ENCODE measurements at regions not wholly inside any gene's neighbourhood (a gene's known extent, or its start where the extent isn't known, plus 50 kb on each side); places are given as distances from the start of the nearest gene placed in this dataset.

DNA sequence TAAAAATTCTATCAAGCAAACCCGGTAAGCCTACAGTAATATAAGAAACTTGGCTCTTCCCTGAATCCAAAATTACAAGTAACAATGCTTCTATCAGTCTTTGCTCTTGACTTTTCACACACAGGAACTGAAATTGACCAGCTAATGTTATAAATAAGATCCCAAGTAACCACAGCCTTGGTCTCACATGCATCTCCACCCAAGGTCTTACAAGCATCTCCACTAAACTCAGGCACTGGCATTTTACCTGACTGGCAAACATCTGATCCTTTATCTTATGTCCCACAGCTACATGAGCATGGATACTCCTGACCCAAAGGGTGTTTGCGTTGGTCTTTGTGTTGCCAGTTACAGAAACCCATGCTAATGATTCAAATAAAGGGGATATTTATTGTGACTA lies 302.3 kb upstream of the EPHA4 start:
- no TSS peak for BruUV-seq (replicated peaks)
- Histone ChIP-seq H3K27ac (ENCODE audit: extremely low read length, insufficient read depth, low read length) (no peak overlapping the region), H4K20me1 (ENCODE audit: insufficient read depth, low read length) (no peaks in the 10 kb centered on the region), H3K27me3 (ENCODE audit: control insufficient read depth in 1 of 2, insufficient read depth in 2 of 2, low read length in 2 of 2) (no peaks in the 10 kb centered on the region), H3K4me1 (ENCODE audit: insufficient read depth, low read length) (no peaks in the 10 kb centered on the region), H2AFZ (ENCODE audit: low read length) (no peak overlapping the region), H3K4me2 (ENCODE audit: low read depth, low read length) (no peak overlapping the region), H3K9me3 (ENCODE audit: low read length) (peaks cover 30% of the 10 kb centered on the region; the same call in 1 of the 2 replicates), H3K4me3 (replicated peaks in 1 of 3; ENCODE audit: insufficient read depth in 1 of 3, low read depth in 2 of 3, low read length in 3 of 3) (no peak overlapping the region), H3K9ac (ENCODE audit: insufficient read depth, low read depth, low read length) (no peak overlapping the region), H3K36me3 (replicated peaks in 1 of 2; ENCODE audit: control insufficient read depth in 1 of 2, insufficient read depth in 2 of 2, low read length in 2 of 2) (no peaks in the 10 kb centered on the region), H3K79me2 (ENCODE audit: insufficient read depth, low read length) (no peaks in the 10 kb centered on the region)
- no peak for ATAC-seq
- TF ChIP-seq ZNF678 (CRISPR knock-in tag; IDR thresholded peaks at IDR 0.05): no peak
- no peak for TF ChIP-seq ATF7 (IDR thresholded peaks at IDR 0.05)
- TF ChIP-seq ATF7 (CRISPR knock-in tag; IDR thresholded peaks at IDR 0.05): no peak
- TF ChIP-seq, protein P1, sequence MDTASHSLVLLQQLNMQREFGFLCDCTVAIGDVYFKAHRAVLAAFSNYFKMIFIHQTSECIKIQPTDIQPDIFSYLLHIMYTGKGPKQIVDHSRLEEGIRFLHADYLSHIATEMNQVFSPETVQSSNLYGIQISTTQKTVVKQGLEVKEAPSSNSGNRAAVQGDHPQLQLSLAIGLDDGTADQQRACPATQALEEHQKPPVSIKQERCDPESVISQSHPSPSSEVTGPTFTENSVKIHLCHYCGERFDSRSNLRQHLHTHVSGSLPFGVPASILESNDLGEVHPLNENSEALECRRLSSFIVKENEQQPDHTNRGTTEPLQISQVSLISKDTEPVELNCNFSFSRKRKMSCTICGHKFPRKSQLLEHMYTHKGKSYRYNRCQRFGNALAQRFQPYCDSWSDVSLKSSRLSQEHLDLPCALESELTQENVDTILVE (CRISPR knock-in tag; IDR thresholded peaks at IDR 0.05): no peak
- no peak for TF ChIP-seq CREB1 (IDR thresholded peaks at IDR 0.05)
- no peak for TF ChIP-seq CREB1 (CRISPR knock-in tag; IDR thresholded peaks at IDR 0.05)
- TF ChIP-seq KLF11 (CRISPR knock-in tag; IDR thresholded peaks at IDR 0.05): no peak
- TF ChIP-seq, protein P2, sequence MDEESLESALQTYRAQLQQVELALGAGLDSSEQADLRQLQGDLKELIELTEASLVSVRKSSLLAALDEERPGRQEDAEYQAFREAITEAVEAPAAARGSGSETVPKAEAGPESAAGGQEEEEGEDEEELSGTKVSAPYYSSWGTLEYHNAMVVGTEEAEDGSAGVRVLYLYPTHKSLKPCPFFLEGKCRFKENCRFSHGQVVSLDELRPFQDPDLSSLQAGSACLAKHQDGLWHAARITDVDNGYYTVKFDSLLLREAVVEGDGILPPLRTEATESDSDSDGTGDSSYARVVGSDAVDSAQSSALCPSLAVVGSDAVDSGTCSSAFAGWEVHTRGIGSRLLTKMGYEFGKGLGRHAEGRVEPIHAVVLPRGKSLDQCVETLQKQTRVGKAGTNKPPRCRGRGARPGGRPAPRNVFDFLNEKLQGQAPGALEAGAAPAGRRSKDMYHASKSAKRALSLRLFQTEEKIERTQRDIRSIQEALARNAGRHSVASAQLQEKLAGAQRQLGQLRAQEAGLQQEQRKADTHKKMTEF (CRISPR knock-in tag; IDR thresholded peaks at IDR 0.05): no peak
- TF ChIP-seq, protein P3, sequence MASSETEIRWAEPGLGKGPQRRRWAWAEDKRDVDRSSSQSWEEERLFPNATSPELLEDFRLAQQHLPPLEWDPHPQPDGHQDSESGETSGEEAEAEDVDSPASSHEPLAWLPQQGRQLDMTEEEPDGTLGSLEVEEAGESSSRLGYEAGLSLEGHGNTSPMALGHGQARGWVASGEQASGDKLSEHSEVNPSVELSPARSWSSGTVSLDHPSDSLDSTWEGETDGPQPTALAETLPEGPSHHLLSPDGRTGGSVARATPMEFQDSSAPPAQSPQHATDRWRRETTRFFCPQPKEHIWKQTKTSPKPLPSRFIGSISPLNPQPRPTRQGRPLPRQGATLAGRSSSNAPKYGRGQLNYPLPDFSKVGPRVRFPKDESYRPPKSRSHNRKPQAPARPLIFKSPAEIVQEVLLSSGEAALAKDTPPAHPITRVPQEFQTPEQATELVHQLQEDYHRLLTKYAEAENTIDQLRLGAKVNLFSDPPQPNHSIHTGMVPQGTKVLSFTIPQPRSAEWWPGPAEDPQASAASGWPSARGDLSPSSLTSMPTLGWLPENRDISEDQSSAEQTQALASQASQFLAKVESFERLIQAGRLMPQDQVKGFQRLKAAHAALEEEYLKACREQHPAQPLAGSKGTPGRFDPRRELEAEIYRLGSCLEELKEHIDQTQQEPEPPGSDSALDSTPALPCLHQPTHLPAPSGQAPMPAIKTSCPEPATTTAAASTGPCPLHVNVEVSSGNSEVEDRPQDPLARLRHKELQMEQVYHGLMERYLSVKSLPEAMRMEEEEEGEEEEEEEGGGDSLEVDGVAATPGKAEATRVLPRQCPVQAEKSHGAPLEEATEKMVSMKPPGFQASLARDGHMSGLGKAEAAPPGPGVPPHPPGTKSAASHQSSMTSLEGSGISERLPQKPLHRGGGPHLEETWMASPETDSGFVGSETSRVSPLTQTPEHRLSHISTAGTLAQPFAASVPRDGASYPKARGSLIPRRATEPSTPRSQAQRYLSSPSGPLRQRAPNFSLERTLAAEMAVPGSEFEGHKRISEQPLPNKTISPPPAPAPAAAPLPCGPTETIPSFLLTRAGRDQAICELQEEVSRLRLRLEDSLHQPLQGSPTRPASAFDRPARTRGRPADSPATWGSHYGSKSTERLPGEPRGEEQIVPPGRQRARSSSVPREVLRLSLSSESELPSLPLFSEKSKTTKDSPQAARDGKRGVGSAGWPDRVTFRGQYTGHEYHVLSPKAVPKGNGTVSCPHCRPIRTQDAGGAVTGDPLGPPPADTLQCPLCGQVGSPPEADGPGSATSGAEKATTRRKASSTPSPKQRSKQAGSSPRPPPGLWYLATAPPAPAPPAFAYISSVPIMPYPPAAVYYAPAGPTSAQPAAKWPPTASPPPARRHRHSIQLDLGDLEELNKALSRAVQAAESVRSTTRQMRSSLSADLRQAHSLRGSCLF (CRISPR knock-in tag; IDR thresholded peaks at IDR 0.05; ENCODE audit: borderline replicate concordance): no peak
- TF ChIP-seq DMAP1 (CRISPR knock-in tag; IDR thresholded peaks at IDR 0.05): no peak
- TF ChIP-seq ZNF761 (CRISPR knock-in tag; conservative IDR thresholded peaks at IDR 0.05): no peak
- TF ChIP-seq, protein P4, sequence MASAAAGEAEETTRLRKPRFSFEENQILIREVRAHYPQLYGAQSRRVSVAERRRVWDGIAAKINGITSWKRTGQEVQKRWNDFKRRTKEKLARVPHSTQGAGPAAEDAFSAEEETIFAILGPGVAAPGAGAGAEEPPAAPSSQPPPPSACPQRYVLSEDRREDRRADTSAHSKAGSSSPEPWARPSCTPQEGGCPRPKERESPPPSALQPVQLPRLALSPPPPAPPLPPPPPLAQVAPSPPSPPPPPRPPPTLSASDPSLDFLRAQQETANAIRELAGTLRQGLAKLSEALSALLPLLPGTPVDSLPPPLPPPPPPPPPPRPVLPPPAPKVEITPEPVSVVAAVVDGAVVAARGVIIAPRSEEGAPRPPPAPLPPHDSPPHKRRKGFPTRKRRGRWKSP (CRISPR knock-in tag; IDR thresholded peaks at IDR 0.05): no peak
- TF ChIP-seq, protein P5, sequence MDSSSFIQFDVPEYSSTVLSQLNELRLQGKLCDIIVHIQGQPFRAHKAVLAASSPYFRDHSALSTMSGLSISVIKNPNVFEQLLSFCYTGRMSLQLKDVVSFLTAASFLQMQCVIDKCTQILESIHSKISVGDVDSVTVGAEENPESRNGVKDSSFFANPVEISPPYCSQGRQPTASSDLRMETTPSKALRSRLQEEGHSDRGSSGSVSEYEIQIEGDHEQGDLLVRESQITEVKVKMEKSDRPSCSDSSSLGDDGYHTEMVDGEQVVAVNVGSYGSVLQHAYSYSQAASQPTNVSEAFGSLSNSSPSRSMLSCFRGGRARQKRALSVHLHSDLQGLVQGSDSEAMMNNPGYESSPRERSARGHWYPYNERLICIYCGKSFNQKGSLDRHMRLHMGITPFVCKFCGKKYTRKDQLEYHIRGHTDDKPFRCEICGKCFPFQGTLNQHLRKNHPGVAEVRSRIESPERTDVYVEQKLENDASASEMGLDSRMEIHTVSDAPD (CRISPR knock-in tag; IDR thresholded peaks at IDR 0.05): no peak
- TF ChIP-seq ZNF781 (CRISPR knock-in tag; IDR thresholded peaks at IDR 0.05; ENCODE audit: borderline replicate concordance, not compliant biosample characterization): no peak
- WGBS (ENCODE audit: low lambda C conversion rate): 2% methylated on average over 2 of the region's 2 CpGs
- FAIRE-seq: no peak
- DNase-seq (ENCODE audit: low spot score): no peak
- intact Hi-C loops (cut with micrococcal nuclease; ENCODE audit: unreplicated experiment) (no loop called here), in situ Hi-C loops (cut with HindIII; ENCODE audit: extremely low pct_ligation_motif_present, low pct_unique_long_range_greater_than_20kb) (no loop called here)
- CTCF ChIA-PET (ENCODE audit: low intra/inter-chr PET ratio, low total read pairs): no interaction called here
- POLR2A ChIA-PET: no interaction called here

All from HepG2 (cell line).